Stimulated activated CD8-positive, alpha-beta memory T cell treated with anti-CD3 and anti-CD28 coated beads, Interleukin-12 subunit alpha, Interleukin-12 subunit beta, amount 100 ng/mL, for 24 hours (primary cell): ENCODE measurements at regions not wholly inside any gene's neighbourhood (a gene's known extent, or its start where the extent isn't known, plus 50 kb on each side); places are given as distances from the start of the nearest gene placed in this dataset.
"Not testable (repeated sequence)": the region's sequence is repeated elsewhere in the genome, so short reads cannot be mapped to it uniquely, and the experiment has no call there.

Source experiments
- DNase-seq: peaks from one replicate; pipeline ENCODE4 v3.0.0-alpha.2; 2020; ENCODE audit errors: extremely low read depth

DNA sequence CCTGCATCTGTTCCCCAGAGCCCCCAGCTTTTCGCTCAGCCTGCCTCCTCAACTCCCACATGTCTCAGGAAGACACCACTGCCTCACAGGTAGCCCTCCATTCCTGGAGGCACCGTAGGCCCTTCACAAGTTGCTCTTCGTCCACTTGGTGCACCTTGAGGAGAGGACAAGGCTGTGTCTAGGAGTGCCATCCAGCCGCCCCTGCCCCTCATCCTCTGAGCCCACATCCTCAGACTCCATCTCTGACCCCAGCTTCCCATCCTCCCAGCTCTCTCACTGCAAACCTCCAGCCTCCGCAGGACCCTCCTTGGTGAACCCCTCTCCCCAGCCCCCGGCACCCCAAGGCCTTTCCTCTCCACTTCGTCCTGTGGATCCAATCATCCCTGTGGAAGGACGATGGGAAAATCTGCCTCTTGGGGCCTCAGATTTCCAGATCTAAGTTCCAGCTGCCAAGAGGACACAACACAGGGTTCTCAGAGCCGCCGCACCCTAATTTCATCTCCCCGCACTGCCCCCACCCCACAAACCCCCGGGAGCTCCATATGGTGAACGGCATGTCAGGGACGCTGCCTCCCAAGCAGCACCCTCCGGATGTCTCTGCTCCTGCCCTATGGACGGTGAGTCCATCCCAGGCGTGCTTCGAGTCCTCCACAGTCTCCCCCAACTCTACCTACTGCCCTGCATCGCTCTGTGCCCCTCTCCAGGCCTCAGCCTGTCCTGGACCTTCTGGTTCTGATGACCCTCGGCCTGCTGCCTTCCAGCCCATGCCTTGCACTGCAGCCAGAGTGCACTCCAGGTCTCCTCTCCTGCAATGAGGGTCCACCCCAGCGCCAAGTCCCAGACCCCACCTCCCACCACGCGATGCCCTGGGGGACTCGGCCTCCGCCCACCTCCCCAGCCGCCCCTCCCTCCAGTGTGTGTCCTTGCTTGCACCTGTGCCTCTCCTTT, 314.1 kb upstream of the DIO3 start:
- no peak for DNase-seq

GRCh38 chr14:101247842-101248725, 313.2 kb upstream of the DIO3 start:
- DNase-seq = no peak

DNA sequence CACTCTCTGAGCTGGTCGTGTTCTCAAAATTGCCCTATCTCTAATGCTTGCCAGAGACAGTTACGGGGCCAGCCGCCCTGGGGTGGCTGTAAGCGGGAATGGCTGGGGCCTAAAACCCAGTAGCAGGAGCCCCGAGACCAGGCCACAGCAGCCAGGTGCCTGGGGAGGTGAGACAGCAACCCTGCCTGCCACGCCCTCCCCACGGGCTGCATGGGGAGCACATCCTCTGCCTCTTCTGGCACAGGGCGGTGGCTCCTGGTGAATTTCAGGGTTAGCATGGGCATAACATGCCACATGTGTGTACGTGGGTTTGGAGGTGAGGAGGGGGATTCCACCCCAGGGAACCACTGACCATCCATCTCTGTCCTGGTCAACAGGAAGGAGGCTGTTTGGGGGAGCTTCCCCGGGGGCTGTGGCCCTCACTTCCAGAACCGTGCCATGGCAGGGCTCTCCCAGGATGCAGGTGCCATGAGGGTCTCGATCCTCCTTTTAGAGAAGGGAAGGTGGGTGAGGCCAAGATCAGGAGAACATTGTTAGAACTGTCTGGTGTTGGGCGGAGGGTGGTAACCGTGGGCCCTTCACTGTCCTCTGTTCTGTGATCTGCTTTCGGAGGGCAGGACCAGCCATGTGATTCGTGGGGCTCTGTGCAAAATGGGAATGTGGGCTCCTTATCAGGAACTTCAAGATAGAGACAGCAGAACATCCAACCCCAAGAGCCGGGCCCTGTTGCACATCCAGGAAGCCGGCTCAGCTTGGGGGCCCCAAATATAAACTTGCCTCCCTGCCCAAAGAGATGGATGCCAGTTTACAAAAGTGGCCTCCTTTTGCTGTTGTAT, 312.2 kb upstream of the DIO3 start:
- DNase-seq = no peak

DNA sequence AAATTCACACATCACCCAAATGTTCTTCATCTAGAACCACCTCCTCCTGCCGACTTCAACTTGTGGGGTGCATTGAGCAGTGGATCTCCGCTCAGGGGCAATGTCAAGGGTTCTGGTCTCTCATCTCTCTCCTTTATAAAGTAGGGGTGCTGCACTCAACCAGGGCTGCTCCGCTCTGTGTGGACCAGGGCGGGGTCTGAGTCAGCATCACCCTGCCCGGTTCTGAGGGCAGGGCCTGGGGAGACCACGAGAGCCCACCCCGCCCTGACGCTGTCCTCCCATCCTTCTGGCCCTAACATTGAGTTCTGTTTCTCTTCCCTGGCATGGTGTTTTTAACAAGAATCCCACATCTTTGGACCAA, 311.6 kb upstream of the DIO3 start:
- no peak for DNase-seq

GRCh38 chr14:101250336-101250947, 310.9 kb upstream of the DIO3 start:
- no peak for DNase-seq

GRCh38 chr14:101250948-101251811, 310.1 kb upstream of the DIO3 start:
- no peak for DNase-seq

GRCh38 chr14:101251812-101252442, 309.4 kb upstream of the DIO3 start:
- no peak for DNase-seq

GRCh38 chr14:101252443-101253214, 308.7 kb upstream of the DIO3 start:
- DNase-seq = no peak

GRCh38 chr14:101253948-101254347, 307.3 kb upstream of the DIO3 start:
- DNase-seq = no peak

GRCh38 chr14:101254805-101255764, 306.2 kb upstream of the DIO3 start:
- DNase-seq = no peak

DNA sequence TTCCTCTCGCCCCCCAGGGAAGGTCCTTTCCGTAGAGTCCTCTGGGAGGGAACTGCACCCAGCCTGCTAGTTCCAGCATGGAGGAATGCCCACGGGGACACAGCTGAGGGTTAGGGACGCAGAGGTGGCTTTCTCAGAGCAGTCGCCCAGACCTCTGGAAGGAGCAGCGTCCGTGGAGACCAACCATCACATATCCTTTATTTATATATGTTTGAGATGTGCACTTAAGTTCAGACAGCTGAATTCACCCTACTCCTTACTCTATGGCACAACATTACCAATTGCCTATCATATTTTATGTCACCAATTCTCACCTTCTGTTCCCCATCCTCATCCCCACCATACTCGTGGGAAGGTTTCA, 305.6 kb upstream of the DIO3 start:
- no peak for DNase-seq

DNA sequence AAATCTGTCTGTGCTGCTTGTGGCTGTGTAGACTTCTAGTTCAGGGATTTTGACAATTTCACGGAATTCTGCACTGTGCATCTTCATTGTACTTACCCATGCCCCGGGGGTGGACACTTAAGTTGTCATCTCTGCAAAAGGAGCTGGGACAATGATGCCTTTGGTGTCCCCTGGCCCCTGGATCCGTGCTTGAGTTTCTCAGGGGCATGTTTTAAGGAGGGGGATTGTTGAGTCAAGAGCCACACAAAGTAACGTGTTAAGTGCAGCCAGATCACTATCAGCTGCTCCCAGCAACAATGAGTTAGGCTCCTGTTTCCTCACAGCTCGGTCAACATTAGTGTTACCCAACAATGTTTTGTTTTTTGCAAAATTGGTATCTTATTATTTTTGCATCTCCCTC, 305.0 kb upstream of the DIO3 start:
- no peak for DNase-seq

- DNase-seq = no peak
Measured at GRCh38 chr14:101257551-101257950, 303.7 kb upstream of the DIO3 start.

- DNase-seq = no peak
Measured at GRCh38 chr14:101259748-101260147, 301.5 kb upstream of the DIO3 start.

GRCh38 chr14:101266441-101266840, 294.9 kb upstream of the DIO3 start:
- not testable (repeated sequence) for DNase-seq

DNA sequence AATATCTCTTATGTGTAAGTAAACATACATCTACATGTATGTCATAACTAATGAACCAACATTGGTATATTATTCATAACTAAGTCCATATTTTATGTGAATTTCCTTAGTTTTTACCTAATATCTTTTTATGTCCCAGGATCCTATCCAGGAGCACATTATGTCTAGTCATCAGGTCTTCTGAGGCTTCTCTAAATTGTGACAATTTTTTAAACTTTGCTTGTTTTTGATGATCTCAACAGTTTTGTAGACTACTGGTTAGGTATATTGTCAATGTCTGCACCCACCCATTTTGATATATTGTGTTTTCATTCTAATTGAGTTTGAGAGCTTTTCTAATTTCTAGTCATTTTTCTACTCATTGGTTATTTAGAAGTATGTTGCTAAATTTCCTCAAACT, 288.2 kb upstream of the DIO3 start:
- DNase-seq = no peak

DNA sequence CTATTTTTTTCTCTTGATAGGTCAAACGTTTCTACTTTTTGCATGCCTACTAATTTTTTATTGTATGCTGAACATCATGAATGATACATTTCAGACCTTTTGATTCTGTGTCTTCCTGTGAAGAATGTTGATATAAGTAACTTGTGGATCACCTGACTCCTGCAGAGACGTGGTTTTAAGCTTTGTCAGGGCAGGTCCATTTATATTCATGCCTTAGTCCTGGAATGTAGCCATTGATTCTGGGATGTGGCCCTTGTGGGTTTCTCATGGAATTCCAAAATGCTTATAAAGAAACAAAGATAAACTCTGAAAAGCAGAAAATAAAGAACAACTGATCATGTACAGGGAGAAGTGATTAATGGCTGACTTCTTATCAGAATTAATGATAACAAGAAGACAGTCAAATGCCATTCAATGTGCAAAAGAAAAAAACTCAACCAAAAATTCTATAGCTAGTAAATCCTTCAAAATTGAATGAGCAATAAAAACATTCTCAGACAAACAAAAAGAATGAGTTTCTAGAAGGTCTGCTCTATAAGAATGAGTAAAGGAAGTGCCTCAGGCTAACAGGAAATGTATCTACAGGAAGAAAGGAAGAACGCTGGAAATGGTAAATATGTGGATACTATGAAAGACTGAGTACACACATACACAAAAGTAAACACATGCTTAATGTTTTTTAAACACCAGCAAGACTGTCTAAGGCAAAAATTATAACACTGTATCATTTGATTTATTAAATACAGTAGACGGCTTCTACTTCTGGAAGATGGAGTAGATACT, 284.8 kb upstream of the DIO3 start:
- DNase-seq = no peak
